ENCODE measurements at regions not wholly inside any gene's neighbourhood (a gene's known extent, or its start where the extent isn't known, plus 50 kb on each side); places are given as distances from the start of the nearest gene placed in this dataset.
"Not testable (repeated sequence)": the region's sequence is repeated elsewhere in the genome, so short reads cannot be mapped to it uniquely, and the experiment has no call there.

- TF ChIP-seq, protein P1, sequence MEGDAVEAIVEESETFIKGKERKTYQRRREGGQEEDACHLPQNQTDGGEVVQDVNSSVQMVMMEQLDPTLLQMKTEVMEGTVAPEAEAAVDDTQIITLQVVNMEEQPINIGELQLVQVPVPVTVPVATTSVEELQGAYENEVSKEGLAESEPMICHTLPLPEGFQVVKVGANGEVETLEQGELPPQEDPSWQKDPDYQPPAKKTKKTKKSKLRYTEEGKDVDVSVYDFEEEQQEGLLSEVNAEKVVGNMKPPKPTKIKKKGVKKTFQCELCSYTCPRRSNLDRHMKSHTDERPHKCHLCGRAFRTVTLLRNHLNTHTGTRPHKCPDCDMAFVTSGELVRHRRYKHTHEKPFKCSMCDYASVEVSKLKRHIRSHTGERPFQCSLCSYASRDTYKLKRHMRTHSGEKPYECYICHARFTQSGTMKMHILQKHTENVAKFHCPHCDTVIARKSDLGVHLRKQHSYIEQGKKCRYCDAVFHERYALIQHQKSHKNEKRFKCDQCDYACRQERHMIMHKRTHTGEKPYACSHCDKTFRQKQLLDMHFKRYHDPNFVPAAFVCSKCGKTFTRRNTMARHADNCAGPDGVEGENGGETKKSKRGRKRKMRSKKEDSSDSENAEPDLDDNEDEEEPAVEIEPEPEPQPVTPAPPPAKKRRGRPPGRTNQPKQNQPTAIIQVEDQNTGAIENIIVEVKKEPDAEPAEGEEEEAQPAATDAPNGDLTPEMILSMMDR (optimal IDR thresholded peaks at IDR 0.05 in 1 of 3, IDR thresholded peaks at IDR 0.05 in 1 of 3, conservative IDR thresholded peaks at IDR 0.05 in 1 of 3; ENCODE audit: extremely low read depth in 1 of 3, insufficient read depth in 2 of 3, low read length in 3 of 3): peak in 1 of 3 experiments; percentile 36
- TF ChIP-seq EZH2 (IDR thresholded peaks at IDR 0.05; ENCODE audit: low read length): not testable (repeated sequence)
These were observed 439.1 kb upstream of the CA10 start for GRCh38 chr17:52597452-52598215.
